ENCODE measurements at regions not wholly inside any gene's neighbourhood (a gene's known extent, or its start where the extent isn't known, plus 50 kb on each side); places are given as distances from the start of the nearest gene placed in this dataset.

- WGBS (ENCODE audit: insufficient coverage, low coverage, missing lambda C conversion rate): 0% methylated on average over 2 of the region's 2 CpGs
- Histone ChIP-seq H3K27ac (ENCODE audit: extremely low read depth, low read depth, low read length) (no peak overlapping the region), H3K9me3 (replicated peaks; ENCODE audit: control insufficient read depth, insufficient read depth, low read depth, low read length) (no peaks in the 10 kb centered on the region; the same call in 1 of the 2 replicates), H2AFZ (ENCODE audit: low read depth, low read length) (no peak overlapping the region), H3K9ac (ENCODE audit: insufficient read depth in 1 of 2, low read depth in 2 of 2, low read length in 2 of 2) (no peak overlapping the region), H3K79me2 (ENCODE audit: control insufficient read depth, insufficient read depth, low read length) (no peaks in the 10 kb centered on the region), H3K4me3 (no peak overlapping the region), H3K27me3 (ENCODE audit: control insufficient read depth in 2 of 2, insufficient read depth in 2 of 2, low read length in 2 of 2) (no peaks in the 10 kb centered on the region), H3K36me3 (ENCODE audit: control insufficient read depth, insufficient read depth, low read length) (no peaks in the 10 kb centered on the region), H4K20me1 (replicated peaks; ENCODE audit: control insufficient read depth, insufficient read depth, low read length) (no peaks in the 10 kb centered on the region), H3K4me1 (replicated peaks in 1 of 2; ENCODE audit: control insufficient read depth in 2 of 2, insufficient read depth in 2 of 2, low read length in 2 of 2) (no peaks in the 10 kb centered on the region), H3K4me2 (ENCODE audit: insufficient read depth, low read length) (no peak overlapping the region), H3K9me1 (ENCODE audit: control insufficient read depth, insufficient read depth, low read length) (no peaks in the 10 kb centered on the region)
- no peak for DNase-seq (ENCODE audit: extremely low read depth in 1 of 4, low spot score in 3 of 4)
- no peak for FAIRE-seq
- TF ChIP-seq XRCC5 (IDR thresholded peaks at IDR 0.05; ENCODE audit: low read depth, low read length): no peak
- no peak for TF ChIP-seq SAFB2 (IDR thresholded peaks at IDR 0.05; ENCODE audit: borderline replicate concordance, low read depth, low read length, severe bottlenecking)
- no peak for TF ChIP-seq ZNF717 (CRISPR knock-in tag; IDR thresholded peaks at IDR 0.05)
- TF ChIP-seq AFF4 (CRISPR knock-in tag; IDR thresholded peaks at IDR 0.05): no peak
- TF ChIP-seq TRIM25 (IDR thresholded peaks at IDR 0.05; ENCODE audit: borderline replicate concordance): no peak
- no peak for TF ChIP-seq ZNF778 (CRISPR knock-in tag; IDR thresholded peaks at IDR 0.05)
- TF ChIP-seq MCM5 (IDR thresholded peaks at IDR 0.05; ENCODE audit: low read depth): no peak
- TF ChIP-seq ETV1 (tag; conservative IDR thresholded peaks at IDR 0.05; ENCODE audit: low read depth): no peak
- no peak for TF ChIP-seq CTBP1 (IDR thresholded peaks at IDR 0.05; ENCODE audit: borderline replicate concordance)
- TF ChIP-seq NBN (IDR thresholded peaks at IDR 0.05; ENCODE audit: low read depth): no peak
- in situ Hi-C loops (cut with MboI): no loop called here
- CTCF ChIA-PET (ENCODE audit: low intra/inter-chr PET ratio): no interaction called here
- intact Hi-C loops (cut with micrococcal nuclease): no loop called here
- ATAC-seq: no peak
- no TSS peak for BruUV-seq (replicated peaks)
- POLR2A ChIA-PET: no interaction called here
Measured at GRCh38 chr5:16007750-16008415, 171.7 kb downstream of the MARCHF11 start.

Measured in K562 (cell line).